ENCODE measurements at regions not wholly inside any gene's neighbourhood (a gene's known extent, or its start where the extent isn't known, plus 50 kb on each side); places are given as distances from the start of the nearest gene placed in this dataset.

DNA sequence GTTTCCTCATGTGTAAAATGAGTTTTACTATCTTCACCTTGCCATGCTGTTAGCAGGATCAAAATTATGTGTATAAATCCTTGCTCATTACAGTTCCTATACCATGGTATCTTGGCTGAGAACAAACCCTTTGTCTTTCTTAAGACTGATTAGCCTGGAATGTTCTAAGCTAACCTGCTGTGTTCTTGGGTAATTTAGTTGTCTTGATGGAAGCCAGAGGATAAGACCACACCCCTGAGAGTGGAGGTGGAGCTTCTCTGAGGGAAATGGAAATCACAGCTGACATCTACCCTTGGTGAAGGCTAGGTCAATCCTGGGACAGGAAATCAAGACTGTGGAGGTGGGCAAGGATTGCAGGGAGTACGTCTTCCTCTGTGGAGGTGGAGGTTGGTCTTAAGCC, 206.1 kb upstream of the ARHGAP20 start:
- no peak for DNase-seq

- no peak for DNase-seq
Observed at GRCh38 chr11:110912437-110912836, 200.2 kb upstream of the ARHGAP20 start.

GRCh38 chr11:110910384-110910783, 198.1 kb upstream of the ARHGAP20 start:
- no peak for DNase-seq

DNA sequence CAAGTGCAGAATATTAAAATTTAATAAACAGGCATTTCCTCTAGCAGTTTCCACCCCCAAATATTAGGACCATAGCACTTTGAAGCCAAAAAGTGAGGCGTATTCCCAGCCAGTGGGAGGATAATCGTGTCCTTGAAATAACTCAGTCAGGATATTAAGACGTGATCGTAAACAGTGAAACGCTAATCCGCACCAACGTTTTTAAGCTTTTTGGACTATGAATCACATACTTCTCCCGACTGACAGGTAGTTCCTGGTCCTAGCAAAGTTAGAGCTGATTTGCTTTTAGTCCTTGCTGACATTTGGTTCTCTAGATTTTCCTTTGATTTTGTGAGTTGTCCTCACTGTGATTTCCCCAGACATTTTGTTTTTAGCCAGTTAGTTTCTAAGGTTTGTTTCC, 197.1 kb upstream of the ARHGAP20 start:
- DNase-seq = no peak

GRCh38 chr11:110908401-110909105, 196.3 kb upstream of the ARHGAP20 start:
- DNase-seq = peak; percentile 12 to 38 (median 34)

- DNase-seq = peak; percentile 54 to 72 (median 68)
Observed at GRCh38 chr11:110907629-110908028, 195.4 kb upstream of the ARHGAP20 start.

- DNase-seq = no peak
Observed at GRCh38 chr11:110903830-110904229, 191.6 kb upstream of the ARHGAP20 start.

DNA sequence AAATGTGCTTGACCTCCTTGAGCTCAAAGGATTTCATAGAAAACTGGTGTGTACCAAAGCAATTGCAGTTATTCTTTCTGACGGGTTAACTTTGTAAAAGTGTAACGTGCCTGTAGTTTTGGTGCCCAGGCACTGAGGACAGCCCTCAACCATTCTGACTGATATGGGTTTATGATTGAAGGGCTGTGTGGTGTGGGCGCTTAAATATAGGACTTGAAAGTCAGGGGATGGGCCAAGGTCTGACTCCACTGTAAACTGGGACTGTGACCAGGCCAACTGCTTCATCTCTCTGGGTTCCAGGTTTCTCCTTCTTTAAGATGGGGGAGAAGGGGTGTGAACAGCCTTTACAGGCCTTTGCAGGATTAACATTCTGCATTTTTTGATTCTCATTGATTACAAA, 191.1 kb upstream of the ARHGAP20 start:
- DNase-seq = no peak

DNA sequence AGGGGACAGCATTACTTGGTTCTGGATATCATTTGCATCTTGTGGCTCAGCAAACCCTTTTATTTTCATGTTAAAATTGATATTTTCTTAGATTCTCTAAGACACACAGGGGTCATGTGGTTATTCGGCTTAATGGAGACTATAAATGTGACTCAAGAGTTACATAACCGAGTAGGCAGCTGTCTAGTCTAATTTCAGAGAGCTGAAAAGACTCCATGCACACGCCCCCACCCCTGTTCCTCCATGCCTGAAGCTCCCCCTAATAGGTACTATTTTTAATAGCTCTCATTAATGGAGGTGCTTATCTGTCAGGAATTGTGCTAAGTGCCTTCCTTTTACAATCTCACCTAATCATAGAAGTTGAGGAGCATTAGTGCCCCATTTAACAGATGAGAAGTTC, 189.2 kb upstream of the ARHGAP20 start:
- peak; percentile 27 to 37 (median 27) for DNase-seq

- no peak for DNase-seq
Observed at GRCh38 chr11:110900426-110900825, 188.2 kb upstream of the ARHGAP20 start.

GRCh38 chr11:110897035-110897434, 184.8 kb upstream of the ARHGAP20 start:
- DNase-seq = no peak

DNA sequence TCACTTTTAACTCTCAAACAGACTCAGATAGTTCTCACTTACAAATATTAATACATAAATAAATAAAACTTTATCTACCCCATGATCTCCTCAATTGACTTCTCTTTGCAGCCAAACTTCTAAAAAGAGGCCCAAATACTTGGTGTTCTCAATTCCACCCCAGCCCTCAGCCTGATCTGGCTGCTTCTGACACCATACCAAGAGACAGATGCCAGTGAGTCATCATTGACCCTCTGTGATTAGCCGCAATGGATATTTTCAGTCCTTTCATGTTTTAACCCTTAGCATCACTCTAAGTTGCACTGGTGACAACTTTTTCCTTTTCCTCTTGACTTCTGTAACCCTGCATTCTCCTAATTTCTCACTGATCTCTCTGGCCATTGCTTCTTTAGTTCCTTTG, 184.1 kb upstream of the ARHGAP20 start:
- peak; percentile 28 to 41 (median 41) for DNase-seq

DNA sequence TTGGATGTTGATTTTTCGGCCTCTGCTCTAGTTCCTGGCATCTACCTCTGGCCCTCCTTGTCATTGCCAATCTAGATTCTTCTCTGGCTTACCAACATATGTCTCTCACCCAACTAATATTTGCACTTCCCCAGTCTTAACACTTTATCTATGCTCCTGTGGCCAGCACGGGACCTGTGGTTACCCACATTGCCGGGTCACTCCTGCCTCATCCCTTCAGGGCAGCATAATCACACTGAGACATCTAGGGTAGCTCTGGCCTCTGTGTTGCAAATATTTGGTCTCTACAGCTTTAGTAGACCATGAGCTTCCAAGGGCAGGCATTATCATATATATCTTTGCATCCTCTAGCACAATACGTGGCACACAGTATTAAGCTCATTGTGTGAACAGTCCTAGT, 182.0 kb upstream of the ARHGAP20 start:
- no peak for DNase-seq

GRCh38 chr11:110892741-110893285, 180.6 kb upstream of the ARHGAP20 start:
- DNase-seq = no peak

DNA sequence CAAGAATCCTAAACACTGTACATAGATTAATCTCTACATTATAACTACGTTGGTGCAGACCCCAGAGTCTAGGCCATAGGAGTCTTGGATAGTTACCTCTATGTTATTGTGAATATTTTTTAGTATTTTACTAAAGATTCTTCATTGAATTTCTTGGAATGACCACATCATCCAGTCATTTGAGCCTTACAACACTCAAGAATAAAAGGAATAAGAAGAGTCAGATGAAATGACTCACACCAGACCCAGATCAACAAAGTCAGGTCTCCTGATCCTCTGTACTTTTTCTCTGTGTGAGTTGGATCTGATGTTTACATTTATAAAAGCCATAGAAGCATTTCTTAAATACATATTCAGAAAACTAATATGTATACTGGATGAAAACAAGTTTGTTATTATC, 179.2 kb upstream of the ARHGAP20 start:
- DNase-seq = peak in 2 of 3 donors; percentile 4 to 42

GRCh38 chr11:110890995-110891394, 178.8 kb upstream of the ARHGAP20 start:
- no peak for DNase-seq

DNA sequence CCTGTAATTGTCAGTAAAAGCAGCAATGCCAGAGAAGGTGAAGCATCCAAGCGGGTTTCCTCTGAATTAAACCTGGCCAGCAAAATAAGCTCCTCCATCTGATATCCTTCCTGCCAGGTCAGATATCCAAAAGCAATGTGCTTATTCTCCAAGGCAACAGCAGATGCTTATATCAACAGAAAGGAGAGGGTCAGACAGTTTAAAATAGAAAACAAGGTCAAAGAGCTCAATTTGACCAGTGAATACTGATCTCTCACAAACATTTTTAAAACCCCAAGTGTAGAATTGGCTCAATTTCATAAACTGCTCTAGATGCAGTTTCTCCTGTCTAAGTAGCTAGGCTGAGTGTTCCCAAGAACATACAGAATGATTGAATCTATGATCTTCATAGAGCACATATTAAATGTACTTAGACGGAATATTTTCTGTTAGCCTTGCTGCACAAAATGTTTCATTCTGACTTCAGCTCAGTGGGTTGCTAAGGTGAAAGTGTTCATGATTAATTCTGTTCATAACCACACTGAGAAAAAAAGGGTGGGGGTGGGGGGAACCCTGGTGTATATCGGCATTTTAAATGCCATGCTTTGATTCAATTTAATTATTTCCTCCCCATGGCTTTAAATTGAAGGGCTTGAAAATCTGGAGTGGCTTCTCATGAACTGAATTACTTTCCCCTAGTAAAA, 174.2 kb upstream of the ARHGAP20 start:
- DNase-seq = no peak

- no peak for DNase-seq
Observed at GRCh38 chr11:110883256-110883655, 171.0 kb upstream of the ARHGAP20 start.

- DNase-seq = peak; percentile 11 to 28 (median 16)
Observed at GRCh38 chr11:110878513-110878912, 166.3 kb upstream of the ARHGAP20 start.

DNA sequence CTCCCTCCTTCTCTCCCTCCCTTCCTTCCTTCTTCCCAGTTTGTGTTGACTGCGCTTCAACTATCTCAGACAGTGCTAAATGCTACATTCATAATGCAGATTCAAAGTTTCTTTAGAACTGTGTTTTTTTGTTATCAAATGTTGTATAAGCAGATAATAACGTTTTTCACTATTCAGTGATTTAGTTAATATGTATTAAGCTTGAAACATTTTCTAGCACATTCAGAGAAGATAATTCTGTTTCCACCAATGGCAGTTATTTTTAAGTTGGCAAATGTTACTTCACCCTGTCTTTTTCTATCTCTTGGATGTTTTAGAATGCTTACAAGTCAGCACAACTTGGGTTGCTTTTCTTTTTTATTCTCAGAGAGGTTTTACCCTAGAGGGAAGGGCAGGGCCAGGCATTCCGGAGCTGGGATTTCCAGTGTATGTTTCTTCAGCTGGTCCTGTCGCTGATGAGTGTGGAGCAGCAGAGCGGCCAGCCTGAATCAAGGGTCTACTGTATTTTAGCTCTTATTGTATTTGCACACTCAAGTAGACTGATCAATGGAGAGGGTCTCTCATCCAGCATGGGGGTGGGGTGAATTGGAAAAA, 162.3 kb upstream of the ARHGAP20 start:
- DNase-seq = no peak

DNA sequence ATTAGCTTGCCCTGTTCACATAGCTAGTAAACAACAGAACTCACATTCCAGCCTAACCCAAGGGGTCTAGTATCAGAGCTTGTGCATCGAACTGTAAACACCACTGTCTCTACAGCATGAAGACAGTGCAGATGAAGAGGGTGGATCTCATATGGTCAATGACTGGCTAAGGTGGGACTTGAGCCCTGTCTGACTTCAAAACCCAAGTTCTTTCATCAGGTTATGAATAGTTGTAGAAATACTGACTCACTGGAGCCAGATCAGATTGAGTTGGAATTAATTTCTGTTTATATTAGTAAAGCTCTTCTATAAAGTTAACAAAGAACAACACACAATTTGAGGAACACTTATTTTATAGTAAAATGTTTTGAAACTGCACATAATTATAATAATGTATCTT, 161.7 kb upstream of the ARHGAP20 start:
- DNase-seq = no peak

GRCh38 chr11:110870816-110871522, 158.7 kb upstream of the ARHGAP20 start:
- DNase-seq = no peak

- DNase-seq = no peak
Observed at GRCh38 chr11:110867951-110868350, 155.7 kb upstream of the ARHGAP20 start.
